Sigmoid colon (tissue), 4 donors: ENCODE measurements at regions not wholly inside any gene's neighbourhood (a gene's known extent, or its start where the extent isn't known, plus 50 kb on each side); places are given as distances from the start of the nearest gene placed in this dataset.

ENCODE experiments used
- CTCF ChIP-seq, 4 experiments: fragments of 450-650 bp in 3 of 4; fragments of 200-600 bp in 1 of 4; IDR thresholded peaks; one replicate each; pipeline ENCODE4 v1.5.1; 2016 to 2019; ENCODE audit warnings: antibody characterized with exemption in 4 of 4, mild to moderate bottlenecking in 3 of 4, moderate library complexity in 2 of 4
- EP300 ChIP-seq, 4 donors: sonication (generic); formaldehyde crosslinking; IDR thresholded peaks; one replicate each; pipeline ENCODE4 v1.6.1; 2017; ENCODE audit warnings: antibody characterized with exemption in 4 of 4
- POLR2A ChIP-seq, 2 donors: fragments of 450-650 bp; IDR thresholded peaks; one replicate each; pipeline ENCODE4 v1.6.1; 2016; ENCODE audit warnings: antibody characterized with exemption in 2 of 2, mild to moderate bottlenecking in 2 of 2, moderate library complexity in 2 of 2
- POLR2AphosphoS5 ChIP-seq, 4 donors: sonication (generic); formaldehyde crosslinking; IDR thresholded peaks; one replicate each; pipeline ENCODE4 v1.6.1; 2017; ENCODE audit warnings: antibody characterized with exemption in 4 of 4

- TF ChIP-seq CTCF (IDR thresholded peaks at IDR 0.05), result no peak
- TF ChIP-seq EP300 (IDR thresholded peaks at IDR 0.05), result no peak
- peak in 1 of 4 donors; percentile 1 for TF ChIP-seq POLR2AphosphoS5 (IDR thresholded peaks at IDR 0.05)
- TF ChIP-seq POLR2A (IDR thresholded peaks at IDR 0.05), result no peak
Measured at GRCh38 chr10:29699621-29700020, 64.8 kb upstream of the SVIL start.
